OCI-LY7 (cell line): ENCODE measurements at regions not wholly inside any gene's neighbourhood (a gene's known extent, or its start where the extent isn't known, plus 50 kb on each side); places are given as distances from the start of the nearest gene placed in this dataset.

Source experiments
- EZH2phosphoT487 ChIP-seq: fragments of 200-600 bp; sonication (generic); IDR thresholded peaks from 2 replicates; pipeline ENCODE4 v1.6.1; 2018; ENCODE audit warnings: low read depth, borderline replicate concordance, mild to moderate bottlenecking, mixed run types, antibody characterized with exemption, low read length, moderate library complexity, mixed read lengths
- TF ChIP-seq, protein P1 (sequence below): fragments of 200-600 bp; sonication (generic); conservative IDR thresholded peaks from 2 replicates; pipeline ENCODE4 v1.5.1; 2014; ENCODE audit warnings: mild to moderate bottlenecking, antibody characterized with exemption, low read length, moderate library complexity, mixed read lengths

DNA sequence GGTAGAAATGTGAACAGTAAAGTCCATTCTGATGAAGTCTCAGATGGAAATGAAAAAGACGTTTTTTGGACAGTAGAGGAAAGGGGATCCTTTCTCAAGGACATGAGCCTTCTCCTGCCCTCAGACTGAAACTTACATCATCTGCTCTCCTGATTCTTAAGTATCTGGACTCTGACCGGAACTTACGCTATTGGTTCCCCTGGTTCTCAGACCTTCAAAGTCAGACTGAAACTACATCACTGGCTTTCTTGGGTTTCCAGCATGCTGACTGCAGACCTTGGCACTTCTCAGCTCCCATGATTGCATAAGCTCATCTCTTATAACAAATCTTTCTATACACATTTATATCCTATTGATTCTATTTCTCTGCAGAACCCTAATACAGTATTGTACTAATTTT lies 291.0 kb downstream of the SNAPC1 start:
- TF ChIP-seq, protein P1, sequence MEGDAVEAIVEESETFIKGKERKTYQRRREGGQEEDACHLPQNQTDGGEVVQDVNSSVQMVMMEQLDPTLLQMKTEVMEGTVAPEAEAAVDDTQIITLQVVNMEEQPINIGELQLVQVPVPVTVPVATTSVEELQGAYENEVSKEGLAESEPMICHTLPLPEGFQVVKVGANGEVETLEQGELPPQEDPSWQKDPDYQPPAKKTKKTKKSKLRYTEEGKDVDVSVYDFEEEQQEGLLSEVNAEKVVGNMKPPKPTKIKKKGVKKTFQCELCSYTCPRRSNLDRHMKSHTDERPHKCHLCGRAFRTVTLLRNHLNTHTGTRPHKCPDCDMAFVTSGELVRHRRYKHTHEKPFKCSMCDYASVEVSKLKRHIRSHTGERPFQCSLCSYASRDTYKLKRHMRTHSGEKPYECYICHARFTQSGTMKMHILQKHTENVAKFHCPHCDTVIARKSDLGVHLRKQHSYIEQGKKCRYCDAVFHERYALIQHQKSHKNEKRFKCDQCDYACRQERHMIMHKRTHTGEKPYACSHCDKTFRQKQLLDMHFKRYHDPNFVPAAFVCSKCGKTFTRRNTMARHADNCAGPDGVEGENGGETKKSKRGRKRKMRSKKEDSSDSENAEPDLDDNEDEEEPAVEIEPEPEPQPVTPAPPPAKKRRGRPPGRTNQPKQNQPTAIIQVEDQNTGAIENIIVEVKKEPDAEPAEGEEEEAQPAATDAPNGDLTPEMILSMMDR, result no peak
- no peak for TF ChIP-seq EZH2phosphoT487
